Stimulated activated CD8-positive, alpha-beta memory T cell treated with anti-CD3 and anti-CD28 coated beads, Interleukin-4, amount 100 ng/mL, for 1 hour (primary cell): ENCODE measurements at regions not wholly inside any gene's neighbourhood (a gene's known extent, or its start where the extent isn't known, plus 50 kb on each side); places are given as distances from the start of the nearest gene placed in this dataset.

Experiments
- DNase-seq, 2 donors: peaks; one replicate each; pipeline ENCODE4 v3.0.0-alpha.2; 2020; ENCODE audit warnings: low read depth in 2 of 2, low spot score in 1 of 2

DNA sequence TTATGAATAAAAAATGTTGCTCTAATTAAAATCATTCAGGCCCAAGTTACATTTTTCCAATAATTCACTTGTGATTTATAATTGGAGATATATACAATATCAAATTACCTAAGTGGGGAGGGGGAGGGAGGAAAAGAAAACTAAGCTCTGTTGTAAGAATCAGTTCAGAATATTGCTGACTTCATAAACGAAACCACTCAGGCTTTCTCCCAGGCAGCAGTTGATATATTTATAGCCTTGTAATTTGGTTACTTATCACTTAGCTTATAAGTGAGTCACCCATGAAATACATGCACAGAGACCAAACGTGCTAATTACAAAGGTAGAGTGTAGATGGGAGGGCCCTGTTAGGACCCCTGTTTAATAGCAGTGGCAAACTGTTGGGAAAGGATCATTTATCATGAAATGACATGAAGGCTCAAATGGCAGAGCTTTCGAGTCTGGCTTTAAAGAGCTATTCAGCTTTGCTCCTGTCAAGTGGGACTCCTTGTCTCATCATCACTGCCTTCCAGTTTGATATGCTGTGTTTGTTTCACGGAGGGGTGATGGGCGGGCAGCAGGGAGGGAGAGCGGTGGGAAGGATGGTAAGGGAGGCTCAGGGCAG is 105.6 kb upstream of the PGRMC2 start:
- DNase-seq = no peak

DNA sequence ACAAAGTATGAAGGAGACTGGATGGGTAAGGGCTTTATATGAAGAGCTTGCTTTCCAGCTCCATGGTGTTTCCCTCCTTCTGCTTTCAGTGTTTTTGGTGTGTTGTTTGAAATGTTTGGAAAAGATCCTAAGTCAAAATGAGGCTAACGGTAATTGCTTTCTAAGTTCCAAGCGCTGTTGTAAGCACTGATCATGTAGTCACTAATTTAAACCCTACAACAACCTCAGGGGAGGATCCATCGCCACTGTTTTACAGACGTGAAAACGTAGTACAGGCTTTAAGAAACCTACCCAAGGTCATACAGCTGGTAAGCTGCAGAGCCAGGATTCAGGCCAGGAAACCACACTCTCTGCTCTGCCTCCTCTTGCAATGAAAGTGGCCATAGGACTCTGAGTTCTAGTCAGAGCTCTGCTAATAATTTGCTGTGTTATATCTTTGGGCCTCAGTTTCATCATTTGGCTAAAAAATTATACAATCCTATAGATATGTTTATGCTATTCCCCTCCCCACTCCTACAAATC is 102.9 kb upstream of the PGRMC2 start:
- DNase-seq = no peak

DNA sequence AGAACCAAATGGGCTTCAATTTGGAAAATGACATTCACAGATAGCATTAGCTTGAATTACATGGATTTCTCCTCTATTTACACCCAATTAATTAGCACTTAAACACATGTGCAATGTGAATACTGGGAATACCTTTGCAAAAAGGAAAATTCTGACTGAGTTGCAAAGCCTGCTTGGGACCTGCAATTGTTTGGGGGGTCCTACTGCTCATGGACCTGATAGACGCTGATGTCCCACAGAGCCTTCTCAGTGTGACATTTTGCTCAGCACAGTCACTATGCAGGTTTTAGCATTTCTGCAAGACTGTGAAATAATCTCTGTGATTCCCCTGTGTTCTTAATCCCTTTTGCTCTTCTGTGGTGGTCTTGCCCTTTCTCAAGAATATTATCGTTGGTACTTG is 101.2 kb upstream of the PGRMC2 start:
- no peak for DNase-seq

DNA sequence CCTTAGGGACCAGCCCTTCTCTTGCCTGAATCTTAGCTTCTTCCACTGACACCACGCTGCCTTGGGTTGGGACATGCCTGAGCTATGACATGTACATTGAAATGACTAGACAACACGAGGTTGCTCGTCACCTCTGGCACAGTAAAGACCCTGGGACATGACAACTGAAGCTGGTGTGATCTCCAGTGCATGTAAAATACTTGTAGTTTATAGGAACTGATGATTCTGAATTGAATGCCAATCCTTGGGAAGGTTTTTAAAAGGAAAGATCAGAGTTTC is 100.7 kb upstream of the PGRMC2 start:
- DNase-seq = no peak

DNA sequence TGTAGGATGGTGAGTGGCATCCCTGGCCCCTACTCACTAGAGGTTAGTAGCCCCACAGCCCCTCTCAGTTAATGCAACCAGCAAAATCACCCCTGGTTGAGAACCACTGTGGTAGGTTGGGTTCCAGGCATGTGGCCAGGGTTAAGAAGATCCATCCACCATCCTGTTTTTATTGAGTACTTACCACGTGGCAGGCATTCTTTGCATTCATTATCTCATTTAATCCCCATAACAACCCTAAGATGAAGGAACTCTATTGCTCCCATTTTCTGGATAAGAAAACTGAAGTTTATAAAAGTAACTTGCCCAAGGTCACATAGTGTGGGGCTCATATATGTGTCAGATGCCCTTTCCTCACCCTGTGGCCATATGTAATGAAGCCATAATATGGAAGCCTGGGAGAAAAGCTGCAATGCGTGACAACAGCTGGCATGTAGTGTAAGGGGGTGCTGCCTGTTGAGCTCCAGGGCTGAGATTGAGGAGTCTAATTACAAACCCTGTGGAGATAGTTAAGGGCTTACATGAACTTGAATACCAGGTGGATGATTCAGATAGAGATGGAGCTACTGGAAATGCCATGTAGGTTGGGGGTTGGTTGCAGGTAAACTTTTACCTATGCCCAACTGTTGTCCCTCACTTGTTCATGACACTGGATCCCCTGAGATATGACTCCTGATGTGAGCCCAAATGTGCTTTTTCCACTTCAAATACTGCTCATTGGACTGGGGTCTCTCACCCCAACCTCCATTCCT is 100.2 kb upstream of the PGRMC2 start:
- DNase-seq = no peak

DNA sequence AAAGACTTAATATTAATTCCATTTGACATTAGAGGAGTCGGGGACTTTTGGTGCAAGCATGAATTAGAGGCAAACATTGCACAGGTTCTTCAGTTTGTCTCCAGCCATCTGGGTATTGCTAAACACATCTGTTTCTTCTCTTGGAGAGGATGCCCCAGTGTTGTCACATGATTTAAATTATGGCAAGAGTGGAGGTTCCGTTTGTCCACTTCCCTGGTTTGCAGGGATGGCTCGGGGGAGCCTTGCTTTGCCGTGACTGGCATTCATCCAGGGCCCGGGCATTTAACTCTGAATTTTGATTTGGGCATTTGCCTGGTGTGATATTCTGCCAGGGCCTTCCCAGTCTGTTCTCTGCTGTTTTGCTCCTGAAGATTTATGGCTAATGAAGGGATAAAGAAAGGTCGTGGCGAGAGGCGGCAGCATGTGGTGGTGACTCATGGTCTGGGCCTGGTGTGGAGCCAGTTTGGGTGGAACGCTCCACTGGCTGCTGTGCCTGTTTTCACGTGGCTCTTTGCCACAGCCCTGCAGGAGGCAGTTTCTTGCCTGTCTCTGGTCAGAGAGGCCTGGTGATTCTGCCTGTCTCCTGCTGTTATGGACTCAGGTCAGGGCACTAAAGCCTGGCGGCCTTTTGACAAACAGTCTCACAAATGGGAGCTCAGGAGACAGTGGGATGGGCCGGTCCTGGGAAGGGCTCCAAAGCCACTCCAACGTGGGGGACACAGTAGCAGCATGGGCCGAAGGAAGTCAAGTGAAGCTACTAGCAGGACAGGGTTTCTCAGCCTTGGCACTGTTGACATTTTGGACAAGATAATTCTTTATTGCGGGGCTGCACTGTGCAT is 99.4 kb upstream of the PGRMC2 start:
- DNase-seq = no peak

DNA sequence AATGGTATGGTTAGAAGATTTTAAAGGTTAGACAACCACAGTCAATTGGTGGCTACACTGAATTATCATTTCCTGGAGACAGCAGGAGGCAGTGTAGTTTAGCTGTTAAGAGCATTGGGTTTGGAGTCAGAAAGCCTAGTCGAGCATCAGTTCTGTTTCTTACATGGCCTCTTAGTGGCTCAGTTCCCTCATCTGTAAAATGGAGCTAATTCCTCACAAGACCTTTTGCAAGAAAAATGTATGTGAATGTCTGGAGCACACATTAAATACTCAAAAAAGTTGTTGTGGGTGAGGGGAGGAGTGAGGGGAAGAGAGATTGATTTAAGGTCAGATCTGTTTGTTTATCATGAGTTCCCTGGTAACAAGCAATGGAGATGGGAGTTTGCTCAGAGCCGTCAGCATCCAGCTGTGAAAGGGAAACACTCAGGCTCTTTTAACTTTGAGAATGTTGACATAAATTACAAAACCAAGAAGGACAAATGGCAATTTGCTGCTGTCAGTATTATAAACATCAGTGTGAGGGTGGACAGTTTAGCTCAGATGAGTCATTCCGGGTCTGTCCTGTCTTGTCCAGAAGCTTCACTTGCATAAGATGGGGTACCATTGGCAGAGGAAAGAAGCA is 98.2 kb upstream of the PGRMC2 start:
- no peak for DNase-seq

DNA sequence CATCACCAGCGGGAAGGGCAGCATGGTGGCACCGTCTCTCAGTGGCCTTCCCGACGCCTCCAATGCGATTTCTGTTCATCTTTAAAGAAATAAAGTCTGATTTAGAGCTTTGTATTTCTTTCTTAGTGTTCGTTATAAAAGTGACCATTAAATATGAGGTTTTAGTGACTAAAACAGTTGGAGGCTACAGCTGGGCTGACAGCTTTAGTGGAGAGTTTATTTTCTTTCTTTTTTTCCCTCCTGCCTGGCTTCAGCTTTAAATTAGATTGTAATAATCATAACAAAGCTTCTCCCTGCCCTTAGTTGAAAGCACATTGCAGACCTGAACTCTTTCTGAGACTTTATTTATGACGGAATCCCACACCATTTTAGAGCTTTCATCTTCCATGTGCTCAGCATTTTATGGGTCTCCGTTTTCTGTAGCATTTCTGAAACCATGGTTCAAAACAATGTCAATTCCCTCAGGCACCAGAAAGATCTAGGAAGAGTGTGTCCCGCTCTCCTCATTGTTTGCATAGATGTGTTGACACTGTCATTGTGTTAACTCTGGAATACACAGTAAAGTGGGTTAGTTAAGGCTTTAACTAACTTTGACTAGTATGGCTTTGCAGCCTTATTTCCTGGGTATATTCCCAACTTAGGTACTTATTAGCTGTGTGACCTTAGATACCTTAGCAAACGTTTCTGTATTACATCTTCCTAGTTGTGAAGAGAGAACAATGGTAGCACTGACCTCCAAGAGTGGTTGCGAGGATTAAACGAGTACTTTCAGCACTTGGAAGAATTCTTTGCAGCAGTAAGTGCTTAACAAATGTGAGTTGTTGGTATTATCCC is 97.4 kb upstream of the PGRMC2 start:
- DNase-seq = no peak

DNA sequence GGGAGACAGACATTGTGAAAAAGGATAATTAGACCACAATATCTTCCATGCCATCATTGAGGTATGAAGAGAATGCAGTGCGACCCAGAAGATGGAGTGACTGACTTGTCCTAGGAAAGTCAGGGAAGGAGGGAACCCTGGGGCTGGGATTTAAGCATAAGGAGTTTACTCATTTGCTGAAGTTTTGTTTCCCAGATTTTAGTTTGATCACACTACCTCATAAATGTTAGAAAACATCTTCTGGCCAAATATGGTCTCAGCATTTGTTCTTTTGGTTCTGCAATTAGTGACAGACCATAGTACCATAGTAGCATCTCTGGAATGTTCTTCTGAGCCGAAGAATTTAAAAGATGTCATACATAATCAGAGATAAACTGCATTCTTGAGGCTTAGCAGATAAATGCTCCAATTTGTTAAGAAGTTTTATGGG is 96.5 kb upstream of the PGRMC2 start:
- DNase-seq = no peak

DNA sequence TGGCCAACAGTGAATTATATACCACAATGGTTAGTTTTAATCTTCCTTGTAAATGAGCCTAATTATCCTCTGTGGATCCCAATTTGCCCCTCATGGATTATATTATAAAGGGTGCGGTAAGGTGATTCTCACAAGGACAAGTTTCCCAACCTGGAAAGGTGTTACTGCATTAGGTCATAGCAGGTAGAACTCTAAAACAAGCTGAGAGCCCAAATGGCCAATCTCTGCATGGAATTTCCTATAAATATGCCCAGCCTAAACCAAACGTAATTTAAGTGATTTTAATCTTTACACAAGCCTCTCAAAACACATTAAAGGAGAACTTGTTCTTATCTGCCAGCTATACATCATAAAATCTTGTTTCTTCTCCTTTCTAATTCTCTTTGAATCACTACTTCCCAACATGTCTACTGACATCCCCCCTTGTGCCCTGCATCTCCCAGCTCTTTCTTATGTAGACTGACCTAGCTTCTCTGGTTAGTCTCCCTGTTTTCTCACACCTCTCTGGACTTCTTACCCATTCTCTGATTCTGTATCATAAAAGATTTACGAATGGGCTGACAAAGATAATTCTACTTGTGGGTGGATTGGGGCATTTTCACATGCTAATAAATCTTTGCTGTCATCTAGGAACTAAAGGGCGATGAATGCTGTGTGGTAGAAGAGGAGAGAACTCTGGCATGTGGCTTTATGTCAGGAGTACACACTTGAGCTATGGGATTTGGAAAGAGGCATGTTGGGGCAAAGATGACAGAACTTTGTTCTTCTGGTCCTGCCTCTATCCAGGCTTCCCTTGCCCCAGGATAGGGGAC is 94.3 kb upstream of the PGRMC2 start:
- DNase-seq = no peak

DNA sequence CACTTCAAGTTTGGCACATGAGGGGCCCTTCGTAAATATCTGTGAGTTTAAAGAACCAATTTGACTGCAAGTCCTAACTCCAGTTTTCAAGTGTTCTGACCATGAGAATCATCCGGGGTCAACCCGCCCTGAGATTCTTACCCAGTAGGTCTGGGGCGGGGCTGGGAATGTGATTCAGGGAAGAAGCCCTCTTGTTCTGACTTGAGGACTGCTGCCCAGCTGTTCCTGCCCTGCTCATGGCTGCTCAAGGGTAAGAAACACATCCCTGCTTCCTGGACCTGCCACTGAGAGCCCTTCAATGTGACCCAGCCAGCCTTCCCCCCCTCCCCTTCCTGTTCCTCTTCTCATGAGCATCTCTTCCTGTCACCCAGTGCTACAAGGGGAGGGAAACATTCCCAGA is 92.7 kb upstream of the PGRMC2 start:
- no peak for DNase-seq

DNA sequence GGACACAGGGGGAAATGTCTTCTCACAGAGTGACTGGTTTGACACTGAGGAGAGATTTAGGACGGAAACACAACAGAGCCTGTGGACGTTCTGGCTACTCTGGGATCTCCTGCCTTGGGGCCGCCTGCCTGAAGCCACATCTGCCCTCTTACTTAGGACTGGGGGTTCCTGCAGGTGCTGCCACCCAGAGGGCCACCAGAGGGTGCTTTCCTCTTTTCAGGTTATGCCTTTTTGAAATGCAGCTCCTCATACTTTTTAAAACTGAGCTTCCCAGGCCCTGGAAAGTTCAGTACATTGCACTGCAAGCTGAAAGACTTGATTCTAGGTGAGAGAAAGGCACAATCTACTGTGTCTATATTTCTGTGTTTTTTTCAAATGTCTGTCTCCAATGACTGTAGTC is 92.2 kb upstream of the PGRMC2 start:
- DNase-seq = no peak

DNA sequence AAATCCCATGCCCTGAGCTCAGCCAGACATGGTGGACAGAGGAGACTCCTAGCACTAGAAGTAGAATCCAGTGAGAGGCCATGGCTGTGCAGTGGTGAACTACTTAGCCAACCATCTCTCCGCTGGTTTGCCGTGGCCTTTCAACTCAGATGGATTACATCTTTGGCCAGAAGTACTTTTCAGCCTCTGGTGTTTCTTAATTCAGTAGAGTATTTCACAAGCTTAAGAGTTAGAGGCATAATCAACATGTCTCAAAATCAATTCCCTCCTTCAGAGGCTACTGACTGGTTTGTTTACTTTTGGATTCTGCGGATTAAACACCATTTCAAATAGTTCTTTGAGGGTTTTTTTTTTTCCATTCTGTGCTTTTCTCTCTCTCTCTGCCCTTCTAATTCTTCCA is 91.1 kb upstream of the PGRMC2 start:
- DNase-seq = no peak

DNA sequence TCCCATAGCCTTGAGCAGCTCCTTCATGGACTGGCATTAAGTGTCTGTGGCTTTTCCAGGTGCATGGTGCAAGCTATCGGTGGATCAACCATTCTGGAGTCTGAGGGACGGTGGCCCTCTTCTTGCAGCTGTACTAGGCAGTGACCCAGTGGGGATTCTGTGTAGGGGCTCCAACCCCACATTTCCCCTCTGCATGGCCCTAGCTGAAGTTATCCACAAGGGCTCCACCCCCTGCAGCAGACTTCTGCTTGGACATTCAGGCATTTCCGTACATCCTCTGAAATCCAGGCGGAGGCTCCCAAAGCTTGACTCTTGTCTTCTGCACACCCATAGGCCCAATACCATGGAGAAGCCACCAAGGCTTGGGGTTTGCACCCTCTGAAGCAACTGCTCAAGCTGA is 89.3 kb upstream of the PGRMC2 start:
- DNase-seq = no peak

DNA sequence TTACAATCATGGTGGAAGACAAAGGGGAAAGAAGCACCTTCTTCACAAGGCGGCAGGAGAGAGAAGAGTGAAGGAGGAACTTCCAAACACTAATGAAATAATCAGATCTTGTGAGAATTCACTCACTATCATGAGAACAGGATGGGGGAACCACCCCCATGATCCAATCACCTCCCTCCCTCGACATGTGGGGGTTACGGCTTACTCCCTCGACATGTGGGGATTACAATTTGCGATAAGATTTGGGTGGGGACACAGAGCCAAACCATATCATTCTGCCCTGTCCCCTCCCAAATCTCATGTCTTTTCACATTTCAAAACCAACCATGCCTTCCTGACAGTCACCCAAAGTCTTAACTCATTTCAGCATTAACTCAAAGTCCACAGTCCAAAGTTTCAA is 88.7 kb upstream of the PGRMC2 start:
- DNase-seq = no peak

DNA sequence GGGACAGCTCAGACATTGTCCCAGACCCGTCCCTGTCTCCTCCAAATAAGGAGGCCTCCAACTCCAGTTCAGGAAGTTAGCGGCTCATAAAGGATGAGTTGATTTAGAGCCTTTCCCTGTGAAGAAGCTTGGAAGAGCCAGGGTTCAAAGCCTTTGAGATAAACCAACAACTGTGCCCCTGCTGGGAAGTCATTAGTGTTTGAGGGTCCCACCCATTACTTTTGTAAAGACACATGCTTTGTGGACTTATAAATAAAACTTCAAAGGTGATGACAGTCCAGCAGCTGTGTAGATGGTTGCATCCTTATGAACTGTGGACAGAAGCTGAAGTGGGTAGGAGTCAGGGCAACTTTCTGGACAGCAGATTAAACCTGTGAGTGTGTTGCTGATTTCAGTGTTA is 86.0 kb upstream of the PGRMC2 start:
- no peak for DNase-seq

DNA sequence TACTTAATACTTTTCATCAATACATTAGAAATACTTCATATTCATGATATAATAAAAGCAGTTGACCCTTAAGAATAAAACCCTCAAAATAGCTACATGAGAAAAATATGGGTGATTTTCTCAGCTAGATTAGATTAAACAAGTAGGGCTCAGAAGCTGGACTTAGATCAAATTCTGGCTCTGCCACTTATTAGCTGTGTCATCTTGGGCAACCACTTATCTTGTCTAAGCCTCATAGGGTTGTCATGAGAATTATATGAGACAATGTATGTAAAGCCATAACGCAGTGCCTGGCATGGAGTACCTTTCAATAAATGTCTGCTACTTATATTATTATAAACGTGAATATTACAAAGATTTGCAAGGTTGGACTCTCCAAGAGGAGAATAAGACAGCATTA is 84.3 kb upstream of the PGRMC2 start:
- no peak for DNase-seq

DNA sequence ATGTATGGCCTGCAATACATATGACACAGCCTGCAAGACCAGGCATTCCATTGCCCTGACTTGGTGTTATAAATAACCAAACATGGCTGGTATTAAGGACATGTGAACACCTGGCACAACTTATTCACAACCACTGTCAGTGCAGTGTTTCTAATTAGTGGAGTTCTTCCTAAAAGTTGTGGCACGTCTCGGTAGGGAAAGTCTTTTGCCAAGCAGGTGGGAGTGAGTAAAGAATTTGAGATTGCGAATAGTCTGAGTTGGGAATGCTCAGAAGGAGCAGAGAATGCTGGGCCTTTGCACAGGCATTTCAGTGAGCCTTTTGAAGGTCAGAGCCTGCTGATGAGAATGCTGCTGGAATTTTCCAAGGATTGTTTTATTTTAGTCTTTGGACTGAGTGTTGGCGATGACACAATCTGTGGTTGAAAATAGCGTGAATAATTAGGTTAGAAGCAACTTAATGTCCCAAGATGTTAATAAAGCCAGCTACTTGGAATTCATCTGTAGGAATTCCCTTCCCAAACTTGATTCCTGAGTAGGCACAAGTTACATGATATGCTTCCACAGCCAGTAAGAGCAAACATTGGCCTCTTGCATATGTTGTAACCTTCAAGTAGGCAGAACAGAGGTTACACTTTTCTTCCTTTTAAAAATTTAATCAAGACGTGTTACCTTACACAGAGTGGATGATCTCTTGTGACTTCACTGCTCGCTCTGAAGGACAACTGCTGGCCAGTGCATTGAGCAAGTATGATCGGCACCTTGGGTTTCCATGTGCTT is 83.6 kb upstream of the PGRMC2 start:
- DNase-seq = no peak

DNA sequence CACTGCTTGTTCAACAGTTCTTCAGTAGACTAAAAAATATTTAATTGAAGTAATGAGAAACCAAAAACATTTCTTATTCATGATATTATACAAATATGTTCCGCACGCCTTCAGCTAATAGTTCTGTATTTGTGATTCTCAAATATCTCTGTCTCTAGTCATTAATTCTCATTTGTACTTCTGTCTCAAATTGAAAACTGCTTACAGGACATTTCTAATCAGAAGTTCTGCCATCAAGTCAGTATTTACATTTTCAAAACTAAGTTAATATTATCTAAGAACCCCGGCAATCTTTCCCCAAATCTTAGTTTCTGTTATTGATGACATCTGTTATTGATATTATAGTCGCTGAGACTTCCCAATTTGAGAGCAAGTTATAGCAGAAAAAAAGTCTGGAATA is 78.6 kb upstream of the PGRMC2 start:
- no peak for DNase-seq
